ENCODE measurements at regions not wholly inside any gene's neighbourhood (a gene's known extent, or its start where the extent isn't known, plus 50 kb on each side); places are given as distances from the start of the nearest gene placed in this dataset.

DNA sequence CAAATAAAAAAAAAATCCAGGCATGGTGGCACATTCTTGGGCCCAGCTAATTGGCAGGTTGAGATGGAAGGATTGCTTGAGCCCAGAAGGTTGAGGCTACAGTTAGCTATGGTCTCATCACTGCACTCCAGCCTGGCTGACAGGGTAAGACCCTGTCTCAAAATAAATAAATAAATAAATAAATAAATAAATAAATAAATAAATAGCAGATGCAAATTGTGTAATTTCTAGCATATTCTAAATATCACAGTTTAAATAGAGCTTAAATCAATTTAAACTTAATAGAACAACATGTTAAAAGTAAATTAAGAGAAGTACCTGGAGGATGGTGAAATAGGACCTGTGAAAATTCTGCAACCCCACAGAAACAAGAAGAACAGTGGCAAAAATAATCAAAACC is 290.5 kb downstream of the TFEC start:
- no peak overlapping the region for H3K27ac ChIP-seq (ENCODE audit: low read depth, low read length, poor library complexity, severe bottlenecking)
- no peaks in the 10 kb centered on the region for H3K36me3 ChIP-seq (ENCODE audit: insufficient read depth, low read length, poor library complexity, severe bottlenecking)
- CTCF ChIA-PET, result no interaction called here
- DNase-seq (ENCODE audit: low spot score), result no peak
- no TSS peak for BruUV-seq (replicated peaks)
- intact Hi-C loops (cut with micrococcal nuclease; ENCODE audit: unreplicated experiment), result loop anchor here (10.0 kb wide), 1 partner anchor 1655 kb away; no protein-coding TSS in a partner anchor
- POLR2A ChIA-PET (ENCODE audit: low non-redundant PET), result no interaction called here
- no peaks in the 10 kb centered on the region for H3K4me1 ChIP-seq (ENCODE audit: insufficient read depth, low read length, poor library complexity, severe bottlenecking)
- H3K9me3 ChIP-seq (ENCODE audit: low read depth, low read length, poor library complexity, severe bottlenecking), result no peaks in the 10 kb centered on the region
- TF ChIP-seq, protein P1, sequence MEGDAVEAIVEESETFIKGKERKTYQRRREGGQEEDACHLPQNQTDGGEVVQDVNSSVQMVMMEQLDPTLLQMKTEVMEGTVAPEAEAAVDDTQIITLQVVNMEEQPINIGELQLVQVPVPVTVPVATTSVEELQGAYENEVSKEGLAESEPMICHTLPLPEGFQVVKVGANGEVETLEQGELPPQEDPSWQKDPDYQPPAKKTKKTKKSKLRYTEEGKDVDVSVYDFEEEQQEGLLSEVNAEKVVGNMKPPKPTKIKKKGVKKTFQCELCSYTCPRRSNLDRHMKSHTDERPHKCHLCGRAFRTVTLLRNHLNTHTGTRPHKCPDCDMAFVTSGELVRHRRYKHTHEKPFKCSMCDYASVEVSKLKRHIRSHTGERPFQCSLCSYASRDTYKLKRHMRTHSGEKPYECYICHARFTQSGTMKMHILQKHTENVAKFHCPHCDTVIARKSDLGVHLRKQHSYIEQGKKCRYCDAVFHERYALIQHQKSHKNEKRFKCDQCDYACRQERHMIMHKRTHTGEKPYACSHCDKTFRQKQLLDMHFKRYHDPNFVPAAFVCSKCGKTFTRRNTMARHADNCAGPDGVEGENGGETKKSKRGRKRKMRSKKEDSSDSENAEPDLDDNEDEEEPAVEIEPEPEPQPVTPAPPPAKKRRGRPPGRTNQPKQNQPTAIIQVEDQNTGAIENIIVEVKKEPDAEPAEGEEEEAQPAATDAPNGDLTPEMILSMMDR (conservative IDR thresholded peaks at IDR 0.05; ENCODE audit: low read depth, low read length), result no peak
- no peak for TF ChIP-seq EZH2 (IDR thresholded peaks at IDR 0.05; ENCODE audit: borderline replicate concordance, low read depth, low read length, poor library complexity, severe bottlenecking)
- H3K4me3 ChIP-seq (ENCODE audit: low read depth, low read length, poor library complexity, severe bottlenecking), result no peak overlapping the region
- no peaks in the 10 kb centered on the region for H3K27me3 ChIP-seq (replicated peaks; ENCODE audit: insufficient read depth, low read depth, low read length, poor library complexity)

DNA sequence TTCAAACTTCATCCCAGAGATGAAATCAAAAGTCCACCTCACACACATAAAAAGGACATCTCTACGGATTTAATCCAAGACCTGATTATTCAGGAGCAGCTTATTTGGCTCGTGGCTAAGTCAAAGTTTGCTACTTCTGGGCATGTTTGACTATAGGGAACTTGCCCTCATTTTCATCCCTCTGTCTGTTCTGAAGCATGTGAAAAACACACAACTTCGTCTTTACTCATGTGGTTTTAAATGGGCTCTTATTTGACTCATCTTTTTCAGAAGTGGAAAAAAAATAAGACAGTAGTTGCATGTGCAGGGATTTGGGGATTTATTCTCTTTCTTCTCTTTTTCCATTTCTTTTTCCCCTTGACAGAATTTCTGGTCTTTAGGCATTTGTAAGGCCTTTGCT is 295.9 kb downstream of the TFEC start:
- H3K4me3 ChIP-seq (ENCODE audit: low read depth, low read length, poor library complexity, severe bottlenecking), result no peak overlapping the region
- ChIA-PET CTCF (no interaction called here), POLR2A (ENCODE audit: low non-redundant PET) (no interaction called here)
- intact Hi-C loops (cut with micrococcal nuclease; ENCODE audit: unreplicated experiment), result no loop called here
- H3K27me3 ChIP-seq (replicated peaks; ENCODE audit: insufficient read depth, low read depth, low read length, poor library complexity), result no peaks in the 10 kb centered on the region
- no peaks in the 10 kb centered on the region for H3K9me3 ChIP-seq (ENCODE audit: low read depth, low read length, poor library complexity, severe bottlenecking)
- BruUV-seq (replicated peaks), result no TSS peak
- no peak for DNase-seq (ENCODE audit: low spot score)
- no peaks in the 10 kb centered on the region for H3K4me1 ChIP-seq (ENCODE audit: insufficient read depth, low read length, poor library complexity, severe bottlenecking)
- no peaks in the 10 kb centered on the region for H3K36me3 ChIP-seq (ENCODE audit: insufficient read depth, low read length, poor library complexity, severe bottlenecking)
- no peak overlapping the region for H3K27ac ChIP-seq (ENCODE audit: low read depth, low read length, poor library complexity, severe bottlenecking)
- TF ChIP-seq, protein P1 (conservative IDR thresholded peaks at IDR 0.05; ENCODE audit: low read depth, low read length), result no peak
- no peak for TF ChIP-seq EZH2 (IDR thresholded peaks at IDR 0.05; ENCODE audit: borderline replicate concordance, low read depth, low read length, poor library complexity, severe bottlenecking)

DNA sequence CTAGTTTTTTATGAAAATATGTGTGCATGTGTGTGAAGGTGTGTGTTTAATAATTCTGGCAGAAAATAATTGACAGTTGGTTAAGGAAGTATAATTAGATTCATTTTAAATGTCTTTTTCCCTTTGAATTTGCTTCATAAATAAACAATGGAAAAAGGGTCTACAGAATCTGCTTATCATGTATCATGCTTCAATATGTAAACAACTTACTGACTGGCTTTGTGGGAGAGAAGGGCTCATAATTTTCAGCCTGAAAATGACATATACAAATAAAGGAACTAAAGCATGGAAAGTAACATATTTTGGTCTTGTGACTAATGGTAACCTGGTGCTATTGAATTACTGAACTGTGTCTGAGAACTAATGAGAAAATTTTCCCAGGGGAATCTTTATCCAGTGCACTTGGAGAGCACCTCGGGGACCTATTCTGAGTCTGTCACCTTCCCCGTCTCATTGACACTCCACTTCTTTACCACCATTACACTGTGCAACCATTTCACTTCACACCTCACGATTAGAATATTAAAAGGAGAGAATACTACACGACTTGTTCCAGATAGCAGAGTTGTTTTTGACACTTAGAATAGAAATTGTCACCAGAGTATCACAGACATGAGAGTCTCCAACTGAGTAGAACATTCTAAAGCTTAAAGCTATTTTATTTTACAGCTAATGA is 298.6 kb downstream of the TFEC start:
- Histone ChIP-seq H3K4me3 (ENCODE audit: low read depth, low read length, poor library complexity, severe bottlenecking) (no peak overlapping the region), H3K9me3 (ENCODE audit: low read depth, low read length, poor library complexity, severe bottlenecking) (no peaks in the 10 kb centered on the region), H3K27ac (ENCODE audit: low read depth, low read length, poor library complexity, severe bottlenecking) (no peak overlapping the region), H3K27me3 (replicated peaks; ENCODE audit: insufficient read depth, low read depth, low read length, poor library complexity) (no peaks in the 10 kb centered on the region), H3K36me3 (ENCODE audit: insufficient read depth, low read length, poor library complexity, severe bottlenecking) (no peaks in the 10 kb centered on the region), H3K4me1 (ENCODE audit: insufficient read depth, low read length, poor library complexity, severe bottlenecking) (no peaks in the 10 kb centered on the region)
- ChIA-PET CTCF (no interaction called here), POLR2A (ENCODE audit: low non-redundant PET) (no interaction called here)
- no TSS peak for BruUV-seq (replicated peaks)
- intact Hi-C loops (cut with micrococcal nuclease; ENCODE audit: unreplicated experiment), result no loop called here
- TF ChIP-seq EZH2 (IDR thresholded peaks at IDR 0.05; ENCODE audit: borderline replicate concordance, low read depth, low read length, poor library complexity, severe bottlenecking), result no peak
- no peak for DNase-seq (ENCODE audit: low spot score)

DNA sequence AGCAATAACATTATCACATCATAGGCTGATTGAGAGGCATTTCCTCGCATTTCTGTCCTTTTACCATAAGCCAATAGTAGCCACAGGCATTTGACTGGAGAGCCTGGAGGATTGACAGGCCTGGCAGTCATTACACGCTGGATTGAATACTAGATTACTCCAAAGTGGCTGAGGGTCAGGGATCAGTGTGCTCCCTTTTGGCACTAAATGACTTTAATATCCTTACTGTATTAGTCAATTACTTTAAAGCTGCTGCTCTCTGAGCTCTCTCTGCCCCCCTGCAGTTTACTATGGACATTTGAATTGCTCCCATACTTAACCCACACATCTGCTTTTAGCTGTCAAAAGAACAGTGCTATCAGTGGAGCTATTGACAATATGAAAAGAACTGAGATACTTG is 302.0 kb downstream of the TFEC start:
- Histone ChIP-seq H3K36me3 (ENCODE audit: insufficient read depth, low read length, poor library complexity, severe bottlenecking) (no peaks in the 10 kb centered on the region), H3K9me3 (ENCODE audit: low read depth, low read length, poor library complexity, severe bottlenecking) (no peaks in the 10 kb centered on the region), H3K27ac (ENCODE audit: low read depth, low read length, poor library complexity, severe bottlenecking) (no peak overlapping the region), H3K4me3 (ENCODE audit: low read depth, low read length, poor library complexity, severe bottlenecking) (no peak overlapping the region), H3K4me1 (ENCODE audit: insufficient read depth, low read length, poor library complexity, severe bottlenecking) (no peaks in the 10 kb centered on the region), H3K27me3 (replicated peaks; ENCODE audit: insufficient read depth, low read depth, low read length, poor library complexity) (no peaks in the 10 kb centered on the region)
- ChIA-PET POLR2A (ENCODE audit: low non-redundant PET) (no interaction called here), CTCF (no interaction called here)
- TF ChIP-seq, protein P1 (conservative IDR thresholded peaks at IDR 0.05; ENCODE audit: low read depth, low read length), result no peak
- no peak for TF ChIP-seq EZH2 (IDR thresholded peaks at IDR 0.05; ENCODE audit: borderline replicate concordance, low read depth, low read length, poor library complexity, severe bottlenecking)
- BruUV-seq (replicated peaks), result no TSS peak
- DNase-seq (ENCODE audit: low spot score), result no peak
- intact Hi-C loops (cut with micrococcal nuclease; ENCODE audit: unreplicated experiment), result no loop called here

Data from A673 (cell line).